ENCODE measurements at regions not wholly inside any gene's neighbourhood (a gene's known extent, or its start where the extent isn't known, plus 50 kb on each side); places are given as distances from the start of the nearest gene placed in this dataset.
A peak's percentile ranks its signal among the peaks of the same experiment; 100 is the strongest.

DNA sequence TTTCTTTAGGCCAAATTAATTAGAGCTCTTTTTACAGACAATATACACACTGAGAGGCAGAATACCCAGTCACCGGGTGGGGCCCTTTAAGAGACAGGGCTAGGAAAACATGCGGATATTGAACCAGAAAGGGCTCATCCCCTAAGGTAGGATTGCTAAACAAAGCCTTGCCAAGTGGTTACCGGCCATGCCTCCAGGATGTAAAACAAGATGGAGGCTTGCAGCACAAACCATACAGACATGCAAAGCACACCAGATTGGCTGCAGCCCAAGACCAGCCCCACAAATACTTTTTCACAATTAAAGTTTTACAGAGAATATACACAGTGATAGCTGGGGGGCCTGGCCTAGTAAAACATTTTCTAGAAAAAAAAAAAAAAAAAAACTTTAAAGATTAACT is 210.0 kb downstream of the KLHL4 start:
- no peak for DNase-seq (ENCODE audit: low read depth)

DNA sequence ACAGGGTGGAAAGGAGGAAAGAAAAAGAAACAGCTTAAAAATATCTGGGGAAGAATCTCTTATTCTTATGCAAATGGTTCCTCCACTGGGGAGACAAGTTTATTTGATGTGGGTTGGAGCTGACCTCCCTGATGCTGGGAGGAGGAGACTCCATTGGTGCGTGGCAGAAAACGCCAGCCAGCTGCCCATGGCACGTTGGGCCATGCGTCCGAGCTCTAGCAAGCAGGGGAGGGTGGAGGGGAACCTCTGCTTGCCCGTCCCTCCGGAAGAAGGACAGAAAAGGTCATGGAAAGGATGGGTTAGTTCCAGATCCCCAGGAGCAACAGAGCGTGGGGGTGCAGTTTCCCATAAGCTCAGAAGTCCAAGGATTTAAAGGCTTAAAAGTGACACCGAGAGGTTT is 210.4 kb downstream of the KLHL4 start:
- DNase-seq (ENCODE audit: low read depth) = no peak

DNA sequence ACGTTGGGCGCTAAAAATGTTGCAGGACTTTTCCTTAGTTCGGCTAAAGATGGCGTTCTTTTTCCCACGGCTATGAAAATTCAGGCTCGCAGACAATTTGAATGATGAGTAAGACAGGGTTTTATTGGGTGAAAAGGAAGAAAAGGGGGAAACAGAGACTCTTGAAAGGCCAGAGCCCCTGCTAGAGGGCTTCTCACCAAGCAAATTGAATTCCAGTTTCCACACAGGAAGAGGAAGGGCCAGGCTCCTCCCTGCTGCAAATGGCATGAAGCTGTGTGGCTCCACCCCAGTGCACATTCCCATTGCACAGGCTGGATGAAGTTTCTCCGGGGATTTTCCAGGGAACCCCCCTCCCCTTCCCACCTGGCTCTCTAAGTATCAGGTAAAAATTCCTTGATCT is 210.9 kb downstream of the KLHL4 start:
- no peak for DNase-seq (ENCODE audit: low read depth)

DNA sequence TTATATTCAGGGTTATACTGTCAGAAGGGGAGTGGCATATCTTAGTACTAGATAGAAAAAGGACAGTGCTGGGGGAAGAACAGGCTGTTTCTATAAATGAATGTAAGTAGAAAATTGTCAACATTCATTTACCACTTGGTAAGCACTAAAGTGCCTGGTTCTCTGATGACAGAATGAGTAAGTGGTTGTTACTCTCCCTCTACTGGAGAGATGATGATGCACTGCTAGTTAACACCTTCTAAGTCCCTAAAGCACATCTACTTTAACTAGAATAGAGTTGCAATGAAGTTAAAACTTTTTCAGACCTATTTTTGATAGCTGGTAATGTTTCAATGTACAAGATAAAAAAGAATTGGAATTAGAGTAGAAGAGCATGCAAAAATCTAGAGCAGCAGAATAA is 214.5 kb downstream of the KLHL4 start:
- DNase-seq (ENCODE audit: low read depth) = no peak

DNA sequence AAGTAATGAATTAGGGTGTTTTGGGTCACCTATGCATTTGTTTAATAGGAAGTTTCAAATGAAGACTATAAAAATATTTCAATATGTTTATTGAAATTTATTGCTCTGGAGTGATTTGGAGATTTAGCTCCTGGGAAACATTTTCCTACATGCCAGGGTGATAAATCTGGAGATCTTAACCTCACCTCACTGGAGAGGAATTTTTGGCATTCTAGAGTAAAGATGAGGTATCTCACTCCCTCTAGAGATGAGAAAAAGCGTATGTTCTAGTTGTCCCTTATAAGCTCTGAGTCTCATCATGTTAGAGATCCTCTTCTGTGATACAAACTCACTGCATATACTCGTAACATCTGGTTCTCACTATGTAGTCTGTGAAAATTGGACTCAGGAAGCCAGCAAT is 219.0 kb downstream of the KLHL4 start:
- DNase-seq (ENCODE audit: low read depth) = no peak

DNA sequence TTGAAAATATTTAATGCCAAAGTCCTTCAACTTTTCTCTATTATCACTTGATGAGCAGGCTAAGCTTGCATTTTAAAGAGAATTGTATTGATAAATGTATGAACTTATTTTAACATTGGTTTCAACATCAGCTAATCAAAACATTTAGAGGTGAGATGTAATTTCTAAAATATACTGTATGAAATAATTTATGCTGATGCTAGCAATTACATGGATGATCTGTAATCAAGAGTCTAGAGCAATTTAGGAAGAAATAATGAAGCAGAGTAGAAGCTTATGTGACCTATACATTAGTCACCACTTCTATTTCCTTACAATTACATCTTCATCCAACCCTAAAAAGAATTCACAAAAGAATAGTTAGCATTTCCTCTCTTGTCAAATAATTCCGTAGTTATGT is 226.8 kb downstream of the KLHL4 start:
- DNase-seq (ENCODE audit: low read depth) = no peak

DNA sequence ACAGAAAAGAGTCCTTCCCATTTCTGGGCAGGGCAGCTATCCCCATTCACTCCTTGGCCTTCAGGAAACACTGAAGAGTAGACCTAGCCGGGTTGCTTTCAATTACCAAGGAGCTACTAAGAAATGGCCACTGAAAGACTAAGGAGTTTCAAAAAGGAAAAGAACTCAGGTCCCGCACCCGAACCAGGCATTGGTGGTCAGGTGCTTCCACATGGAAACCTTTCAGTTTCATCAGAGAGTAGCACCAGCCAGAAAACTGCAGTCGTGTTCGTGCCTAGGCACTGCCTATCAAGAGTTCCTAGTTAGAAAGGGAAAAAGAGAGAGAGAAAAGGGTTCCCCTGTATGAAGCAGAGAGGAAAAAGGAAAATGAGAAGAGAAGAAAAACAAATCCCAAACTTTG is 237.9 kb downstream of the KLHL4 start:
- no peak for DNase-seq (ENCODE audit: low read depth)

DNA sequence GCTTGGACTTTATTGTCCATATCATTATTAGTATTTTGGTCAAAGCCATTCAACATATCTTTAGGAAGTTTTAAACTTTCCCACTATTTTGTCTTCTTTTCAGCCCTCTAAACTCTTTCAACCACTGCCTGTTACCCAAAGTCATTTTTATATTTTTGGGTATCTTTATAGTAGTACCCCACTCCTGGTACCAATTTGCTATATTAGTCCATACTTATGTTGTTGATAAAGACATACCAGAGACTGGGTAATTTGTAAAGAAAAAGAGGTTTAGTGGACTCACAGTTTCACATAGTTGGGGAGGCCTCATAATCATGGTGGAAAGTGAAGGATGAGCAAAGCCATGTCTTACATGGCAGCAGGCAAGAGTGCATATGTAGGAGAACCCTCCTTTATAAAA is 271.4 kb downstream of the KLHL4 start:
- DNase-seq (ENCODE audit: low read depth) = no peak

DNA sequence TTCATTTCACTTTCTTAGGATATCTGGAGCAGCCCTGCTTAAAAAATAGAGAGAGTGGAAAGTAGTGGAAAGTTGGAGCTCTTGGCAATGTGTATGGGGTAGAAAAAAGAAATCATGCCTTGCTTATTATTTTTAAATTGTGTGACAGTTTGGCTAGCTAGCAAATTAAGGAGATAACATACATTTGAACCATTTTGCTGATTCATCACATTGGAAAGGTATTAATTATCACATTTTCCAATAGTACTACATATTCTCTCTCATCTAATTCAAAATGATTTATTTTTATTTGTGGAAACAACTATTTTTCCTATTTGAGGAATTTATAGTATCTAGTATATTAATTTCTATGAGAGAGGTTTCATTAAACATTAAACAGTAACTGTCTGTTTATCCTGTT is 280.4 kb downstream of the KLHL4 start:
- DNase-seq (ENCODE audit: low read depth) = no peak

DNA sequence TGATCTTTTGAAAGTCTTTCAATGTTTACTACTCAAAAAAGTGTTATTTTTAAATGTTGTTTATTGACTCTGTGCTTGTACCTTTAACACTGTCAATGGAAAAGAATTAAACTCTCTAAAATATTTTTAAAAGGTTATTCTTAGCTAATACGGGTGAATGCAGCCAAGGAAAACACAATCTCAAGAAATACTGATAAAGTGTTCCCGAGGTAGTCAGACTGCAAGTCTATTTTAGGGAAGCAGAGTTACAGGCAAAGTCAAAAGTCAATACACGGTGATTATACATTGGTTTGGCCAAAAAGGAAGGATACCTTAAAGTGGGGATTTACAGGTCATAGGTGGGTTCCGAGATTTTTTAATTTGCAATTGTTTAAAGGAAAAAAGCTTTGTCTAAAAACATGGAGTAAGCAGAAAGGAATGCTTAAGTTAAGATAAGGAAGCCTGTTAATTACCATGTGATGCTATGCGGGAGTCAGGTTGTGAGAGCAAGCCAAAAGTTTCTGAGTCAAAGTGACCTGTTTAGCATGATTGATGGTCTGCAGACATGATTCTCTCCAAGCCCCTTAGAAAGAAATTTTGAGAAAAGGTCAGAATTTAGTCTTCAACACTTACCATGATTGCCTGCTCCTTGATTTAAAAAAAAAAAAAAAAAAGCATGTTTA is 288.4 kb downstream of the KLHL4 start:
- DNase-seq (ENCODE audit: low read depth) = no peak

DNA sequence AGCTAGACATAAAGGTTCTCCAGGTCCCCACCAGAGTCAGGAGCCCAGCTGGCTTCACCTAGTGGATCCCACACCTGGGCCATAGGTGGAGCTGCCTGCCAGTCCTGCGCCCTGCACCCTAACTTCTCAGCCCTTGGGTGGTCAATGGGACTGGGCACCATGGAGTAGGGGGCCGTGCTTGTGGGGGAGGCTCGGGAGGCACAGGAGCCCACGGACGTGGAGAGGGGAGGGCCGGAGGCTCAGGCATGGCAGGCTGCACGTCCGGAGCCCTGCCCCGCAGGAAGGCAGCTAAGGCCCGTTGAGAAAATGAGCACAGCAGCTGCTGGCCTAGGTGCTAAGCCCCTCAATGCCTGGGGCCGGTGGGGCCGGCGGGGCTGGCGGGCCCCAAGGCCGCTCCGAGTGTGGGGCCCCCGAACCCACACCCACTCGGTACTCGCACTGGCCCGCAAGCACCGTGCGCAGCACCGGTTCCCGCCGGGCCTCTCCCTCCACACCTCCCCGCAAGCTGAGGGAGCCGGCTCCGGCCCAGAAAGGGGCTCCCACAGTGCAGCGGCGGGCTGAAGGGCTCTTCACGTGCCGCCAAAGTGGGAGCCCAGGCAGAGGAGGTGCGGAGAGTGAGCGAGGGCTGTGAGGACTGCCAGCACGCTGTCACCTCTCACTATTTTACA is 291.1 kb downstream of the KLHL4 start:
- no peak for DNase-seq (ENCODE audit: low read depth)

DNA sequence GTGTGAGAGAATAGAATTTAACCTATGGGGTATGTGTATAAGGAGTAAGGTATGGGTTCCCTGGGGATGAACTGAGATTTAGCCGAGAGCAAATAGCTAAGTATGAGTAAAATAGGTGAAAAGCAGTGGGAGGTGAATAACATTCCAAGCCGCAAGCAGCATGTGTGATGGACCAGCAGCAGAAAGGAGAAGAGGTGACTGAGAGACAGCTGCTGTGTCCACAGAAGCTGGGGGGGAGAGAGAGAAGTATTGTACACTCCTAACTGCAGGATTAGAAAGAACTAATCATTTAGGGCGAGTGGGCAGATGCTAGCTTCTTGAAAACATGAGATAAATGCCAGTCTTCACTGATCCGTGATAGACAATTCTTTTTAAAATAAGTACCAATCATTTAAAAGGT is 296.0 kb downstream of the KLHL4 start:
- no peak for DNase-seq (ENCODE audit: low read depth)

DNA sequence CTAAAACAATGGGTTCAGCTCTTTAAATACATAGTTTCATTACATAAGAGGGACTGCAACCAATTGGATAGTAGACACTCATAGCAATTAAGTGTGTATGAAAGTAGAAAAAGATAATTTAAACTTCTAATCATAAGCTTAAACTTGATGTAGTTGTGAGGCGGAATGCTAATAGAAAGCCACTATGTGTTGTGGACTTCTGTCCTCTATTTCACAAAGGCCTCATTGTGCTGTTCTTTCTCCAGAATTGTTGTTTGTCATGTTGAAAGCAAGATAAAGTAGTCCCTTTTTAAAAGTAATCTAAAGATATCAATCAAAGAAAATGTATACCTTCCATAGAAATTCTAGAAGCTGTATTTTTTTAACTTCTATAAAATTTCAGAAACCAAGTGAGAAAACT is 329.4 kb downstream of the KLHL4 start:
- DNase-seq (ENCODE audit: low read depth) = no peak

DNA sequence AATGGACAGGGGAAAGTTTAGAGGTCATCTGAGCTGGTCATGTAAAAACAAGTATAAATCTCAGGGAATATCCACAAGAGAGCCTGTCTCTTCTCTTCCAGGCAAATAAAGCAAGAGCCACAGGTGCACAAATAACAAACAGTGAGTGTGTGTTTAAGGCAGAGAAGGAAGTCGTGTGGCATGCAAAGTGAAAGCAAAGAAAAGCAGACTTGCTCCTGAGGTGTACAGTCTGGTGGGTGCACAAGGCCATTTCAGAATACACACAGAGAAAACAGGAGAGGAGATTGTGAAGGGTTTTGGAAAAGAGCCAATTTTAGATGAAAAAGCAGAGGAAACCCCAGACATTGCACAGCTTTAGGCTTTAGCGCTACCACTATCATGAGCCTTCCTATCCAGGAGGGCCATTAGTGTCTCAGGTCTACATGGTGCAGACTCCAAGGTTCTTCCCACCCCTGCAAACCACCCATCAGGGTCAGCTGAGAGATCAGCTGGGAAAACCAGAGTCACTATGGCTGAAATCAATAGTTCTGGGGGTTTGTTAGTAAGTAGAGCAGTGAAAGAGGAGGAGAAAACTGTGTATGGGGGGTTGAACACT is 355.8 kb downstream of the KLHL4 start:
- no peak for DNase-seq (ENCODE audit: low read depth)

DNA sequence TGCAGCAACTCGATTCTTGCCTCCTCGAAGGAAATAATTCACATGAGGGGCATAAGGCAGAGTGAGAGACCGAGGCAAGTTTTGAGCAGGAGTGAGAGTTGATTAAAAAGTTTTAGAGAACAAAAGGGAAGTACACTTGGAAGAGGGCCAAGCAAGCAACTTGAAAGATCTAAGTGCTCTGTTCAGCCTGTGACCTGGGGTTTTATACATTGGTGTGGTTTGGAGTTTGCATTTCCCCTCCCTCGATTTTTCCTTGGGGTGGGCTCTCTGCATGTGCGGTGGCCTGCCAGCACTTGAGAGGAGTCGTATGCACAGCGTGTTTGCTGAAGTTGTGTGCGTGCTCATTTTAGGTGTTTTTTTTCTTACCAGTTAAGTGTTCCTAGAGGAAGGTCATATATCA is 356.4 kb downstream of the KLHL4 start:
- DNase-seq (ENCODE audit: low read depth) = no peak

DNA sequence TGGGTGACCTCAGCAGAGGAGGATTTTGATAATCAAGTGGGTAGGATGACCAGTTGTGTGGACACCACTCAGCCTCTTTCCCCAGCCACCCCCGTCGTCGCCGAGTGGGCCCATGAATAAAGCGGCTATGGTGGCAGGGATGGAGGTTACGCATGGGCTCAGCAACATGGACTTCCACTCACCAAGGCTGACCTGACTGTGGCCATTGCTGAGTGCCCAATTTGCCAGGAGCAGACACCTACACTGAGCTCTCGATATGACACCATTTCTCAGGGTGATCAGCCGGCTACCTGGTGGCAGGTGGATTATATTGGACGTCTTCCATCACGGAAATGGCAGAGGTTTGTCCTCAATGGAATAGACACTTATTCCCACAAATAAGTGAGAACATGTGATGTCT is 361.3 kb downstream of the KLHL4 start:
- DNase-seq (ENCODE audit: low read depth) = no peak

DNA sequence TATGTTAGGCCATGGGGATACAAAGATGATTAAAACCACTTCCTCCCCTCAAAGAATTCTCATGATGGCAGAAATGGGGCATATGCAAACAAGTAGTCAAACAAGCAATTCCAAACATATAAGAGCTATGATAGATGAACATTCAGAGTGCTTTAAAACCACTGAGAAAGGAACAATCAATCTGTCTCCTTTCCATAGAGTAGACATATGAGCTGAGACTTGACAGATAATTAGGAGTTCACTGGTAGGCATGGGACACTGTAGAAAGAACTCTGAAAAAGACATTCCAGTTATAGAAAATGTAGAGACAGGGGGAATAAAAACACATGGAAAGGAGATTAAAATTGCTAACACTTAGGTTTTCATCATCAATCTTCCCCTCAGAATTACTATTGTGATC is 372.8 kb downstream of the KLHL4 start:
- no peak for DNase-seq (ENCODE audit: low read depth)

DNA sequence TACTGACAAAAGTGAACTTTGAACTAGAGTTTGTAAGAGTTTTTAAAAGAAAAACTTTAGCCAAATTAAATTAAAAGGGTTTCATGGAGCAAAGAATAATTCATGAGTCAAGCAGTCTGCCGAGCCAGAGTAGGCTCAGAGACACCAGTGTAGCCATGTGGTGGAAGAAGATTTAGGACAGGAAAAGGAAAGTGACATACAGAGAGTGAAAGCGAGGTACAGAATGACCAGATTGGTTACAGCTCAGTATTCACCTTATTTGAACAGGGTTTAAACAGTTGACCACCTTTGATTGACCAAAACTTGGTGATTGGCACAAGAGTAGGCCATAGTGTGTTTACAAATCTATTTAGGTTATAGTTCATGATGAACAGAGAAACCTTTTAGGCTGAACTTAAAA is 377.8 kb downstream of the KLHL4 start:
- DNase-seq (ENCODE audit: low read depth) = no peak

DNA sequence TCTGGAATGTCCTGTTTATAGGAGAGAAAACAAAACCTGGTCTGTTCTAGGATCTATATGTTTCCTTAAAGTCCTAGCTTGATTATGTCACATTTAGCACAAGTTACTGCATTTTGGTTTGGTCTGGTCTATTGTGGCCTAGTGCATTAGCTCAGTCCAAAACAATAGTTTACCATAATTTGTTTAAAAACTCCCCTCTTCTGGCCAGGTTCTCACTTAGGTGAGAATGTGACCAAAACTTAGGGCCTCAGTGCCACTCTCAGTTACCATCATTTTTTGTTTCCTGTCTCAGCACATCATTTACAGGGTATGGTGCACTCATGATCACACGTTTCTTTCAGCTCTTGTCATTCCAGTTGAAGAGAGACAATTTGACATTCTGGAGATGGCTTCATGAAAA is 378.5 kb downstream of the KLHL4 start:
- no peak for DNase-seq (ENCODE audit: low read depth)

DNA sequence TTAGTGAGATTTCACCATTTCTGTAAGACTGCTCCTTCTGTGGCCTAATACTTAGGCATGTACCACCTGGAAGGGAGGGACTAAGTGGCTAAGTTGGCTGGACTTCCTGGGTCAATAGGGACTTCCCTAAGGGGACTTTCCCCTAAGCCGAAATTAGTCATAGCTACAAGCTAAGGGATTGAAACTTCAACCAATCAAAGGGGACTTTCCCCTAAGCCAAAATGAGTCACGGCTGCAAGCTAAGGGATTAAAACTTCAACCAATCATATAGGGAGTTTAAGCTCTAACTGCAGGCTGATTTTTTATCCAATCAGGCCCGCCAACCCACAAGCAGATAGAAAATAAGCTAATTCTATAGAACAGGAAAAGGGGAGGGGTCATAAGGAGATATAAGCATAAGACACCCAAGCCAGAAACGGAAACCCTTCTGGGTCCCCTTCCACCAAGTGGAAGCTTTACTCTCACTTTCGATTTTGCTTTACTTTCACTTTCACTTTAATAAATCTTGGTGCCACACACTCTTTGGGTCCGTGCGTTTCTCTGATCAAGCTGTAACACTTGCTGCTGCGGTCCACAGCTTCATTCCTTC is 382.8 kb downstream of the KLHL4 start:
- peak; percentile 69 for DNase-seq (ENCODE audit: low read depth)

DNA sequence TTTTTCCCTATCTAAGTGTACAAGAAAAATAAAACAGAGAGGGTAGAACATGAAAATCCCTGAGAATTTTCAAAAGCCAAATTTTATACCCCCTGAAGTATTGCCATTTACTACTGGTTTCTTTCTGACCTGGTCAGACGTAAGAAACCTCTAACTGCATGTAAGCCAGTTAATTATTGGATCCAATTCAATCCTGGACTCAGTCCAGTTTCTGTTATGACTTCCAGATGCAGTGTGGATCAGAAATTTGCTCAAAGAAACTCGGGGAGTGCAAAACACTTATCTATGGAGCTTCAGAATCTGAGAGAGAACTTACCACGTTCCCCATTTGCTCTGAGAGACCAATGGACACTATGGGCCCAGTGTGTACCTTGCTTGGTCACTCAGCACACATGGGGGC is 383.5 kb downstream of the KLHL4 start:
- DNase-seq (ENCODE audit: low read depth) = no peak

DNA sequence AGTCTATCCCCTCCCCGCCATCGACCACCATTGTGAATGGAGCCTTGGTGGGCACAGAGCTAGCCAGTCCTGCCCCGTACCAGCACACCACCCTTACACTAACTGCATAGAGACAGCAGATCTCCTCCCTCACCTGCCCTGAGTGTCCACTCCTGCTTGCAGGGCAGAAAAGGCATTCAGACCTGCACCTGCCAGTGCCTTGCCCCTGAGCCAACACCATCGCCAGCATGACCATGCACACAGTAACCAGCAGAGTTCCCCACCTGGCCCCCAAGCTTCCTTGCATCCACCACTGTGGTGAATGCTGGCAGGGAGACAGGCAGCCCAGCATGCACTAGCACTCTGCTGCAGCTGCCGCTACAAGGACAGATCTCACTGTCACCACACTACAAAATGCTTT is 397.1 kb downstream of the KLHL4 start:
- no peak for DNase-seq (ENCODE audit: low read depth)

DNA sequence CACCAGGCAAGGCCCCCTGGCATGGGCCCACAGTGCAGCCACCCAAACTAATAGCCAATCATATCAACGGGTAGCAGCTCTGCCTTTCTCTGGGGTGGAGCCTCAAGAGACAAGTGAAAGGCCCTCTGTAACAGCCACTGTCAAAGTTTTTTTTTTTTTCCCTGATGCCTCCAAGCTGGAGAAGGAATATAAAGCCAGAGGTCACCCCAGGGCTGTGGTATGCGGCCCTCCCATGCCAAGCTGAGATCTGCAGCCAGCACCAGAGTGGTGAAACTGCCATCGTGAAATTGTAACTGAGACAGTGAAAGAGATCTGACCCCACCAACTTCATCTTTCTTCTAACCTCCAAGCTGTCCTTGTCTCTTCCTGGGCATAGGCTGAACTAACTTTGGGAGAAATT is 407.0 kb downstream of the KLHL4 start:
- no peak for DNase-seq (ENCODE audit: low read depth)

All from HT1080 (cell line).